HCT116 (cell line): ENCODE measurements at regions not wholly inside any gene's neighbourhood (a gene's known extent, or its start where the extent isn't known, plus 50 kb on each side); places are given as distances from the start of the nearest gene placed in this dataset.

ENCODE experiments used
- ATAC-seq: fragments of 200-7000 bp; cut with Tn5 transposase; 2 replicates; pipeline ENCODE4 v1.9.1; 2020; ENCODE audit warnings: mild to moderate bottlenecking, moderate library complexity
- BruUV-seq: library from RNA; stranded (reverse); fragments of 400-500 nt; replicated peaks from 2 replicates; lab custom pipeline; 2021; lab: Mats Ljungman, UMichigan
- CTCF ChIA-PET: fragments of 300-600 bp; sonication (Branson Sonifier 250); formaldehyde crosslinking; loops from one replicate; lab custom pipeline; 2021; ENCODE audit warnings: antibody characterized with exemption; lab: Charles Lee
- POLR2A ChIA-PET: fragments of 300-600, 350-600 bp; sonication (Branson Sonifier 250); formaldehyde crosslinking; loops from one replicate; lab custom pipeline; 2021; ENCODE audit warnings: antibody characterized with exemption; lab: Charles Lee
- RAD21 ChIA-PET, 2 experiments: fragments of 300-600 bp; sonication (Branson Sonifier 250); formaldehyde crosslinking; loops; one replicate each; lab custom pipeline; 2023; ENCODE audit warnings: low total read pairs in 2 of 2; ENCODE audit not compliant: uncharacterized antibody in 2 of 2, unreplicated experiment in 2 of 2, low non-redundant PET in 1 of 2; lab: Charles Lee
- DNase-seq: peaks from one replicate; pipeline ENCODE4 v3.0.0-alpha.2; 2010; ENCODE audit warnings: low read depth, low spot score
- H2AFZ ChIP-seq: fragments of 200-600 bp; shearing (Covaris generic), sonication (generic); 2 replicates; pipeline ENCODE4 v1.6.1; 2017; ENCODE audit warnings: low read depth, mixed run types, mixed read lengths, antibody characterized with exemption, low read length; ENCODE audit not compliant: poor library complexity, severe bottlenecking
- H3K27ac ChIP-seq: 2 replicates; pipeline ENCODE4 v1.5.1; 2012; ENCODE audit warnings: low read depth, low read length
- H3K27me3 ChIP-seq: fragments of 200-600 bp; sonication (generic); 2 replicates; pipeline ENCODE4 v1.6.1; 2016; ENCODE audit warnings: mixed run types, low read length, mixed read lengths; ENCODE audit not compliant: insufficient read depth
- H3K36me3 ChIP-seq, 2 experiments: fragments of 200-500 bp in 1 of 2; fragments of 200-600 bp in 1 of 2; sonication (Bioruptor generic) in 1 of 2; sonication (generic) in 1 of 2; 2 replicates each; pipeline versions ENCODE4 v1.5.1 to v1.6.1; 2014 to 2016; ENCODE audit warnings: low read length in 2 of 2, inconsistent platforms in 1 of 2, mixed read lengths in 1 of 2, mixed run types in 1 of 2; ENCODE audit not compliant: insufficient read depth in 2 of 2, control insufficient read depth in 1 of 2
- H3K4me1 ChIP-seq, 2 experiments: fragments of 200-600 bp in 1 of 2; sonication (generic) in 1 of 2; 2 replicates each; pipeline versions ENCODE4 v1.5.1 to v1.6.1; 2012 to 2017; ENCODE audit warnings: low read length in 2 of 2, inconsistent platforms in 1 of 2, mild to moderate bottlenecking in 1 of 2, mixed read lengths in 1 of 2, mixed run types in 1 of 2, moderate library complexity in 1 of 2; ENCODE audit not compliant: insufficient read depth in 2 of 2, control insufficient read depth in 1 of 2
- H3K4me2 ChIP-seq: fragments of 200-600 bp; sonication (generic); 2 replicates; pipeline ENCODE4 v1.6.1; 2017; ENCODE audit warnings: mixed run types, low read length, mixed read lengths
- H3K4me3 ChIP-seq, 2 experiments: fragments of 200-600 bp in 1 of 2; sonication (generic) in 1 of 2; replicated peaks in 1 of 2; 2 replicates each; pipeline ENCODE4 v1.5.1; 2011 to 2016; ENCODE audit warnings: low read length in 2 of 2, control low read depth in 1 of 2, low read depth in 1 of 2, mild to moderate bottlenecking in 1 of 2, mixed read lengths in 1 of 2, mixed run types in 1 of 2
- H3K79me2 ChIP-seq: fragments of 200-600 bp; sonication (generic); 2 replicates; pipeline ENCODE4 v1.6.1; 2017; ENCODE audit warnings: mild to moderate bottlenecking, mixed run types, low read length, moderate library complexity, mixed read lengths; ENCODE audit not compliant: insufficient read depth
- H3K9ac ChIP-seq: fragments of 200-600 bp; sonication (generic); 2 replicates; pipeline ENCODE4 v1.6.1; 2016; ENCODE audit warnings: low read length, mixed read lengths
- H3K9me2 ChIP-seq: fragments of 200-600 bp; sonication (generic), shearing (Covaris generic); 2 replicates; pipeline ENCODE4 v1.6.1; 2017; ENCODE audit warnings: mixed run types, mild to moderate bottlenecking, moderate library complexity; ENCODE audit not compliant: insufficient read depth
- H3K9me3 ChIP-seq, 2 experiments: fragments of 200-500 bp in 1 of 2; fragments of 200-600 bp in 1 of 2; sonication (Bioruptor generic) in 1 of 2; sonication (generic) in 1 of 2; 2 replicates each; pipeline ENCODE4 v1.6.1; 2014 to 2017; ENCODE audit warnings: low read length in 2 of 2, mixed read lengths in 2 of 2, inconsistent platforms in 1 of 2, low read depth in 1 of 2, mild to moderate bottlenecking in 1 of 2, mixed run types in 1 of 2, moderate library complexity in 1 of 2; ENCODE audit not compliant: control insufficient read depth in 1 of 2, insufficient read depth in 1 of 2
- H4K20me1 ChIP-seq: fragments of 200-600 bp; sonication (generic), shearing (Covaris generic); 2 replicates; pipeline ENCODE4 v1.6.1; 2017; ENCODE audit warnings: mixed run types, mild to moderate bottlenecking, moderate library complexity; ENCODE audit not compliant: insufficient read depth
- CBX3 ChIP-seq: IDR thresholded peaks from 2 replicates; pipeline ENCODE4 v1.6.1; 2012; ENCODE audit warnings: low read depth
- CEBPB ChIP-seq: IDR thresholded peaks from 2 replicates; pipeline ENCODE4 v1.6.1; 2012; ENCODE audit warnings: low read depth
- EZH2 ChIP-seq: fragments of 200-600 bp; sonication (generic); IDR thresholded peaks from 2 replicates; pipeline ENCODE4 v1.6.1; 2017; ENCODE audit warnings: antibody characterized with exemption, mixed run types
- EZH2phosphoT487 ChIP-seq: fragments of 200-600 bp; IDR thresholded peaks from 2 replicates; pipeline ENCODE4 v1.6.1; 2018; ENCODE audit warnings: antibody characterized with exemption, borderline replicate concordance
- JUND ChIP-seq: IDR thresholded peaks from 2 replicates; pipeline ENCODE4 v1.6.1; 2012
- POLR2A ChIP-seq: IDR thresholded peaks from 2 replicates; pipeline ENCODE4 v1.7.0; 2011; ENCODE audit warnings: borderline replicate concordance; ENCODE audit not compliant: insufficient read depth, insufficient read length; ENCODE audit errors: extremely low read depth
- SIN3A ChIP-seq: IDR thresholded peaks from 2 replicates; pipeline ENCODE4 v1.6.1; 2012; ENCODE audit warnings: low read depth
- SRF ChIP-seq: IDR thresholded peaks from 2 replicates; pipeline ENCODE4 v1.6.1; 2012; ENCODE audit warnings: low read depth
- YY1 ChIP-seq: IDR thresholded peaks from 2 replicates; pipeline ENCODE4 v1.6.1; 2011; ENCODE audit warnings: low read length, low read depth, moderate library complexity, mild to moderate bottlenecking; ENCODE audit not compliant: insufficient replicate concordance; ENCODE audit errors: extremely low read depth
- ZFX ChIP-seq: fragments of 450-650 bp; IDR thresholded peaks from 2 replicates; pipeline ENCODE4 v1.6.1; 2017
- intact Hi-C: fragments of 100-400 bp; cut with micrococcal nuclease; formaldehyde crosslinking; loops from 2 replicates; pipeline ENCODE4 v1.10.0; 2022
- TF ChIP-seq, protein P1 (sequence below): IDR thresholded peaks from 2 replicates; pipeline ENCODE4 v1.6.1; 2012; ENCODE audit warnings: low read depth

DNA sequence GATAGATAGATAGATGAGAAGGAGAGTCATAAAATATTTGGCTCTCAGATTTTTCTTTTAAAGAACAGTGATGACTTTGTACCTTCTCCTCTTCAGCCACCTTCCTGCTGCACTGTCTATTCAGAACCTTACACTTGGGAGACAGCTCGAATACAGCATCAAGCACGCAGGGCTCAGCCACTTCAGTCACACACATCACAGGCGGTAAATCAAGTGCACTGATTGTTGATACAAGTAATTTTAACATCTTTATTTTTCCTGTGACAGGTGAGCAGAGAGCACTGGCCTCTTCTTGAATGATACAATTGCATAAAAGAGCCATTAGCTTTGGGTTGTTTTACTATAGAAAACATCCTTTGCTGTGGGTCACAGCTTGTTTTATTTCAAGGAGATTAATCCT, 1118.5 kb upstream of the EYS start:
- ChIA-PET RAD21 (no interaction called here), CTCF (no interaction called here), POLR2A (no interaction called here)
- no peaks in the 10 kb centered on the region for H3K4me1 ChIP-seq
- no peak overlapping the region for H3K27ac ChIP-seq
- BruUV-seq, result no TSS peak
- intact Hi-C loops, result no loop called here
- H3K9ac ChIP-seq, result no peak overlapping the region
- no peaks in the 10 kb centered on the region for H4K20me1 ChIP-seq
- peaks cover 4 to 12% of the 10 kb centered on the region in 2 experiments; a peak in 3 of 4 replicates for H3K9me3 ChIP-seq
- no peak overlapping the region for H3K4me2 ChIP-seq
- no peaks in the 10 kb centered on the region for H3K9me2 ChIP-seq
- no peak overlapping the region for H3K4me3 ChIP-seq
- H3K79me2 ChIP-seq, result no peaks in the 10 kb centered on the region
- TF ChIP-seq ZFX (no peak), EZH2phosphoT487 (no peak), EZH2 (no peak)
- ATAC-seq, result no peak
- no peak overlapping the region for H2AFZ ChIP-seq
- no peaks in the 10 kb centered on the region for H3K36me3 ChIP-seq
- no peak for DNase-seq
- H3K27me3 ChIP-seq, result no peaks in the 10 kb centered on the region

DNA sequence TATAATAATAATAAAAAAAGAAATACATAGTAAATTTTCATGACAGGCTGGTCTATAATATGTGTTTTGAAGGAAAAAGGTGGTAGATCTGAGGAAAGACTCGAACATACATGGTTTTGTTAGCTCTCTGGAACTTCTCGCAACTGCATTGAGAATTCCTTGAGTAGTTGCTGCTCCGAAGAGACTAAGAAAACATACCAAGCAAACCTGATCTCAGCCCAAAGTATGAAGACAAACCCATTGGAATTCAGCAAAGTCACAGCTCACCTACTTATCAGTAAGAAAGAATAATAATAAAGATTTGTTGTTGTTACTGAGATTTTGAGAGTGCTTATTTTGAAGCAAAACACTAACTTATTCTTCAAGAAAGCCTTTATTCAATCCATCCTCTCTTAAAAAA, 1107.1 kb upstream of the EYS start:
- BruUV-seq, result no TSS peak
- H3K4me2 ChIP-seq, result no peak overlapping the region
- DNase-seq (no peak), ATAC-seq (no peak)
- H3K9me3 ChIP-seq, result peaks cover 9 to 12% of the 10 kb centered on the region in 2 experiments; a peak in 2 of 4 replicates
- H3K4me3 ChIP-seq, result no peak overlapping the region
- no peaks in the 10 kb centered on the region for H3K9me2 ChIP-seq
- H3K9ac ChIP-seq, result no peak overlapping the region
- H3K4me1 ChIP-seq, result no peaks in the 10 kb centered on the region
- H3K79me2 ChIP-seq, result no peaks in the 10 kb centered on the region
- H4K20me1 ChIP-seq, result no peaks in the 10 kb centered on the region
- ChIA-PET CTCF (no interaction called here), RAD21 (no interaction called here), POLR2A (no interaction called here)
- intact Hi-C loops, result no loop called here
- no peaks in the 10 kb centered on the region for H3K27me3 ChIP-seq
- H3K36me3 ChIP-seq, result no peaks in the 10 kb centered on the region
- no peak overlapping the region for H2AFZ ChIP-seq
- no peak overlapping the region for H3K27ac ChIP-seq
- no peak for TF ChIP-seq SRF
- no peak for TF ChIP-seq CBX3
- TF ChIP-seq, protein P1, sequence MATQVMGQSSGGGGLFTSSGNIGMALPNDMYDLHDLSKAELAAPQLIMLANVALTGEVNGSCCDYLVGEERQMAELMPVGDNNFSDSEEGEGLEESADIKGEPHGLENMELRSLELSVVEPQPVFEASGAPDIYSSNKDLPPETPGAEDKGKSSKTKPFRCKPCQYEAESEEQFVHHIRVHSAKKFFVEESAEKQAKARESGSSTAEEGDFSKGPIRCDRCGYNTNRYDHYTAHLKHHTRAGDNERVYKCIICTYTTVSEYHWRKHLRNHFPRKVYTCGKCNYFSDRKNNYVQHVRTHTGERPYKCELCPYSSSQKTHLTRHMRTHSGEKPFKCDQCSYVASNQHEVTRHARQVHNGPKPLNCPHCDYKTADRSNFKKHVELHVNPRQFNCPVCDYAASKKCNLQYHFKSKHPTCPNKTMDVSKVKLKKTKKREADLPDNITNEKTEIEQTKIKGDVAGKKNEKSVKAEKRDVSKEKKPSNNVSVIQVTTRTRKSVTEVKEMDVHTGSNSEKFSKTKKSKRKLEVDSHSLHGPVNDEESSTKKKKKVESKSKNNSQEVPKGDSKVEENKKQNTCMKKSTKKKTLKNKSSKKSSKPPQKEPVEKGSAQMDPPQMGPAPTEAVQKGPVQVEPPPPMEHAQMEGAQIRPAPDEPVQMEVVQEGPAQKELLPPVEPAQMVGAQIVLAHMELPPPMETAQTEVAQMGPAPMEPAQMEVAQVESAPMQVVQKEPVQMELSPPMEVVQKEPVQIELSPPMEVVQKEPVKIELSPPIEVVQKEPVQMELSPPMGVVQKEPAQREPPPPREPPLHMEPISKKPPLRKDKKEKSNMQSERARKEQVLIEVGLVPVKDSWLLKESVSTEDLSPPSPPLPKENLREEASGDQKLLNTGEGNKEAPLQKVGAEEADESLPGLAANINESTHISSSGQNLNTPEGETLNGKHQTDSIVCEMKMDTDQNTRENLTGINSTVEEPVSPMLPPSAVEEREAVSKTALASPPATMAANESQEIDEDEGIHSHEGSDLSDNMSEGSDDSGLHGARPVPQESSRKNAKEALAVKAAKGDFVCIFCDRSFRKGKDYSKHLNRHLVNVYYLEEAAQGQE, result no peak
- TF ChIP-seq POLR2A, result no peak
- no peak for TF ChIP-seq CEBPB
- TF ChIP-seq SIN3A, result no peak
- no peak for TF ChIP-seq YY1
- no peak for TF ChIP-seq JUND
